ENCODE measurements at regions not wholly inside any gene's neighbourhood (a gene's known extent, or its start where the extent isn't known, plus 50 kb on each side); places are given as distances from the start of the nearest gene placed in this dataset.

GRCh38 chr11:114846416-114846791 lies 168.1 kb downstream of the NXPE2 start:
- H3K27me3 Mint-ChIP-seq = peaks cover 9% of the 10 kb centered on the region
- Histone ChIP-seq H3K9me3 (ENCODE audit: control insufficient read depth in 2 of 2, low read length in 2 of 2) (no peaks in the 10 kb centered on the region), H3K27ac (ENCODE audit: insufficient read depth, low read length, poor library complexity, severe bottlenecking) (no peak overlapping the region), H3K36me3 (ENCODE audit: control insufficient read depth, insufficient read depth, low read length) (no peaks in the 10 kb centered on the region), H3K4me1 (ENCODE audit: control insufficient read depth, insufficient read depth, low read length, poor library complexity, severe bottlenecking) (no peaks in the 10 kb centered on the region), H3K4me3 (ENCODE audit: low read depth, low read length) (no peak overlapping the region), H3K27me3 (ENCODE audit: control insufficient read depth, insufficient read depth, low read length) (no peaks in the 10 kb centered on the region)
- no peaks in the 10 kb centered on the region for H3K4me1 Mint-ChIP-seq
- peaks cover 0 to 3% (median 0%) of the 10 kb centered on the region in 7 donors for H3K9me3 Mint-ChIP-seq
- no peaks in the 10 kb centered on the region for H3K36me3 Mint-ChIP-seq
- no peak overlapping the region for H3K27ac Mint-ChIP-seq
- DNase-seq (no peak), ATAC-seq (ENCODE audit: low read depth in 2 of 2) (no peak)
- H3K4me3 Mint-ChIP-seq = no peak overlapping the region

- H3K36me3 Mint-ChIP-seq = no peaks in the 10 kb centered on the region
- Histone ChIP-seq H3K4me1 (ENCODE audit: control insufficient read depth, insufficient read depth, low read length, poor library complexity, severe bottlenecking) (no peaks in the 10 kb centered on the region), H3K36me3 (ENCODE audit: control insufficient read depth, insufficient read depth, low read length) (no peaks in the 10 kb centered on the region), H3K27ac (ENCODE audit: insufficient read depth, low read length, poor library complexity, severe bottlenecking) (no peak overlapping the region), H3K9me3 (ENCODE audit: control insufficient read depth in 2 of 2, low read length in 2 of 2) (no peaks in the 10 kb centered on the region), H3K4me3 (ENCODE audit: low read depth, low read length) (no peak overlapping the region), H3K27me3 (ENCODE audit: control insufficient read depth, insufficient read depth, low read length) (no peaks in the 10 kb centered on the region)
- H3K4me1 Mint-ChIP-seq = no peaks in the 10 kb centered on the region
- DNase-seq (no peak), ATAC-seq (ENCODE audit: low read depth in 2 of 2) (no peak)
- H3K27me3 Mint-ChIP-seq = peaks cover 9% of the 10 kb centered on the region
- peaks cover 0 to 4% (median 1%) of the 10 kb centered on the region in 7 donors for H3K9me3 Mint-ChIP-seq
- no peak overlapping the region for H3K27ac Mint-ChIP-seq
- H3K4me3 Mint-ChIP-seq = no peak overlapping the region
Measured at GRCh38 chr11:114847306-114847975, 169.1 kb downstream of the NXPE2 start.

GRCh38 chr11:114848027-114848426 lies 169.7 kb downstream of the NXPE2 start:
- Histone ChIP-seq H3K27ac (ENCODE audit: insufficient read depth, low read length, poor library complexity, severe bottlenecking) (no peak overlapping the region), H3K9me3 (ENCODE audit: control insufficient read depth in 2 of 2, low read length in 2 of 2) (no peaks in the 10 kb centered on the region), H3K4me1 (ENCODE audit: control insufficient read depth, insufficient read depth, low read length, poor library complexity, severe bottlenecking) (no peaks in the 10 kb centered on the region), H3K27me3 (ENCODE audit: control insufficient read depth, insufficient read depth, low read length) (no peaks in the 10 kb centered on the region), H3K4me3 (ENCODE audit: low read depth, low read length) (no peak overlapping the region), H3K36me3 (ENCODE audit: control insufficient read depth, insufficient read depth, low read length) (no peaks in the 10 kb centered on the region)
- H3K27ac Mint-ChIP-seq = no peak overlapping the region
- ATAC-seq (ENCODE audit: low read depth in 2 of 2) (no peak), DNase-seq (no peak)
- H3K4me3 Mint-ChIP-seq = no peak overlapping the region
- H3K9me3 Mint-ChIP-seq = peaks cover 0 to 4% (median 1%) of the 10 kb centered on the region in 7 donors
- H3K36me3 Mint-ChIP-seq = no peaks in the 10 kb centered on the region
- no peaks in the 10 kb centered on the region for H3K4me1 Mint-ChIP-seq
- peaks cover 9% of the 10 kb centered on the region for H3K27me3 Mint-ChIP-seq

- H3K36me3 ChIP-seq (ENCODE audit: control insufficient read depth, insufficient read depth, low read length) = no peaks in the 10 kb centered on the region
- H3K27ac ChIP-seq (ENCODE audit: insufficient read depth, low read length, poor library complexity, severe bottlenecking) = no peak overlapping the region
- peaks cover 0 to 9% (median 5%) of the 10 kb centered on the region in 7 donors for H3K9me3 Mint-ChIP-seq
- no peaks in the 10 kb centered on the region for H3K4me1 ChIP-seq (ENCODE audit: control insufficient read depth, insufficient read depth, low read length, poor library complexity, severe bottlenecking)
- ATAC-seq (ENCODE audit: low read depth in 2 of 2) (no peak), DNase-seq (no peak)
- no peaks in the 10 kb centered on the region for H3K36me3 Mint-ChIP-seq
- H3K4me3 Mint-ChIP-seq = no peak overlapping the region
- peaks cover 6% of the 10 kb centered on the region for H3K27me3 Mint-ChIP-seq
- H3K9me3 ChIP-seq (ENCODE audit: control insufficient read depth in 2 of 2, low read length in 2 of 2) = no peaks in the 10 kb centered on the region
- H3K27me3 ChIP-seq (ENCODE audit: control insufficient read depth, insufficient read depth, low read length) = no peaks in the 10 kb centered on the region
- no peak overlapping the region for H3K4me3 ChIP-seq (ENCODE audit: low read depth, low read length)
- no peak overlapping the region for H3K27ac Mint-ChIP-seq
- H3K4me1 Mint-ChIP-seq = no peaks in the 10 kb centered on the region
Measured at GRCh38 chr11:114857281-114857680, 179.0 kb downstream of the NXPE2 start.

GRCh38 chr11:114864896-114865295 lies 186.6 kb downstream of the NXPE2 start:
- ATAC-seq (ENCODE audit: low read depth in 2 of 2) (no peak), DNase-seq (no peak)
- no peak overlapping the region for H3K27ac Mint-ChIP-seq
- no peaks in the 10 kb centered on the region for H3K9me3 ChIP-seq (ENCODE audit: control insufficient read depth in 2 of 2, low read length in 2 of 2)
- H3K27me3 Mint-ChIP-seq = no peaks in the 10 kb centered on the region
- peaks cover 0 to 4% (median 0%) of the 10 kb centered on the region in 7 donors for H3K9me3 Mint-ChIP-seq
- no peak overlapping the region for H3K4me3 Mint-ChIP-seq
- H3K4me1 ChIP-seq (ENCODE audit: control insufficient read depth, insufficient read depth, low read length, poor library complexity, severe bottlenecking) = no peaks in the 10 kb centered on the region
- no peak overlapping the region for H3K27ac ChIP-seq (ENCODE audit: insufficient read depth, low read length, poor library complexity, severe bottlenecking)
- H3K27me3 ChIP-seq (ENCODE audit: control insufficient read depth, insufficient read depth, low read length) = no peaks in the 10 kb centered on the region
- no peaks in the 10 kb centered on the region for H3K36me3 Mint-ChIP-seq
- no peaks in the 10 kb centered on the region for H3K36me3 ChIP-seq (ENCODE audit: control insufficient read depth, insufficient read depth, low read length)
- H3K4me3 ChIP-seq (ENCODE audit: low read depth, low read length) = no peak overlapping the region
- H3K4me1 Mint-ChIP-seq = no peaks in the 10 kb centered on the region

- no peak for ATAC-seq (ENCODE audit: low read depth in 2 of 2)
- H3K4me3 Mint-ChIP-seq = no peak overlapping the region
- no peak for DNase-seq
- no peak overlapping the region for H3K4me3 ChIP-seq (ENCODE audit: low read depth, low read length)
- H3K27me3 ChIP-seq (ENCODE audit: control insufficient read depth, insufficient read depth, low read length) = no peaks in the 10 kb centered on the region
- H3K4me1 Mint-ChIP-seq = no peaks in the 10 kb centered on the region
- peaks cover 0 to 2% (median 0%) of the 10 kb centered on the region in 7 donors for H3K9me3 Mint-ChIP-seq
- no peaks in the 10 kb centered on the region for H3K4me1 ChIP-seq (ENCODE audit: control insufficient read depth, insufficient read depth, low read length, poor library complexity, severe bottlenecking)
- no peaks in the 10 kb centered on the region for H3K27me3 Mint-ChIP-seq
- H3K36me3 ChIP-seq (ENCODE audit: control insufficient read depth, insufficient read depth, low read length) = no peaks in the 10 kb centered on the region
- no peak overlapping the region for H3K27ac ChIP-seq (ENCODE audit: insufficient read depth, low read length, poor library complexity, severe bottlenecking)
- no peaks in the 10 kb centered on the region for H3K9me3 ChIP-seq (ENCODE audit: control insufficient read depth in 2 of 2, low read length in 2 of 2)
- H3K27ac Mint-ChIP-seq = no peak overlapping the region
- no peaks in the 10 kb centered on the region for H3K36me3 Mint-ChIP-seq
Measured at GRCh38 chr11:114876234-114876633, 197.9 kb downstream of the NXPE2 start.

GRCh38 chr11:114877976-114878375 lies 199.6 kb downstream of the NXPE2 start:
- Mint-ChIP-seq H3K27me3 (no peaks in the 10 kb centered on the region), H3K27ac (no peak overlapping the region), H3K4me3 (no peak overlapping the region), H3K36me3 (no peaks in the 10 kb centered on the region), H3K9me3 (no peaks in the 10 kb centered on the region), H3K4me1 (no peaks in the 10 kb centered on the region)
- no peak overlapping the region for H3K27ac ChIP-seq (ENCODE audit: insufficient read depth, low read length, poor library complexity, severe bottlenecking)
- no peaks in the 10 kb centered on the region for H3K36me3 ChIP-seq (ENCODE audit: control insufficient read depth, insufficient read depth, low read length)
- H3K4me3 ChIP-seq (ENCODE audit: low read depth, low read length) = no peak overlapping the region
- DNase-seq (no peak), ATAC-seq (ENCODE audit: low read depth in 2 of 2) (no peak)
- no peaks in the 10 kb centered on the region for H3K4me1 ChIP-seq (ENCODE audit: control insufficient read depth, insufficient read depth, low read length, poor library complexity, severe bottlenecking)
- no peaks in the 10 kb centered on the region for H3K9me3 ChIP-seq (ENCODE audit: control insufficient read depth in 2 of 2, low read length in 2 of 2)
- H3K27me3 ChIP-seq (ENCODE audit: control insufficient read depth, insufficient read depth, low read length) = no peaks in the 10 kb centered on the region

- Mint-ChIP-seq H3K27ac (no peak overlapping the region), H3K4me3 (no peak overlapping the region), H3K4me1 (no peaks in the 10 kb centered on the region), H3K36me3 (no peaks in the 10 kb centered on the region), H3K27me3 (no peaks in the 10 kb centered on the region), H3K9me3 (peaks cover 0 to 4% (median 0%) of the 10 kb centered on the region in 7 donors)
- ATAC-seq (ENCODE audit: low read depth in 2 of 2) (no peak), DNase-seq (no peak)
- no peaks in the 10 kb centered on the region for H3K27me3 ChIP-seq (ENCODE audit: control insufficient read depth, insufficient read depth, low read length)
- H3K36me3 ChIP-seq (ENCODE audit: control insufficient read depth, insufficient read depth, low read length) = no peaks in the 10 kb centered on the region
- H3K4me3 ChIP-seq (ENCODE audit: low read depth, low read length) = no peak overlapping the region
- H3K9me3 ChIP-seq (ENCODE audit: control insufficient read depth in 2 of 2, low read length in 2 of 2) = no peaks in the 10 kb centered on the region
- no peak overlapping the region for H3K27ac ChIP-seq (ENCODE audit: insufficient read depth, low read length, poor library complexity, severe bottlenecking)
- H3K4me1 ChIP-seq (ENCODE audit: control insufficient read depth, insufficient read depth, low read length, poor library complexity, severe bottlenecking) = no peaks in the 10 kb centered on the region
Measured at GRCh38 chr11:114880442-114880841, 202.1 kb downstream of the NXPE2 start.
